ENCODE measurements at regions not wholly inside any gene's neighbourhood (a gene's known extent, or its start where the extent isn't known, plus 50 kb on each side); places are given as distances from the start of the nearest gene placed in this dataset.

DNA sequence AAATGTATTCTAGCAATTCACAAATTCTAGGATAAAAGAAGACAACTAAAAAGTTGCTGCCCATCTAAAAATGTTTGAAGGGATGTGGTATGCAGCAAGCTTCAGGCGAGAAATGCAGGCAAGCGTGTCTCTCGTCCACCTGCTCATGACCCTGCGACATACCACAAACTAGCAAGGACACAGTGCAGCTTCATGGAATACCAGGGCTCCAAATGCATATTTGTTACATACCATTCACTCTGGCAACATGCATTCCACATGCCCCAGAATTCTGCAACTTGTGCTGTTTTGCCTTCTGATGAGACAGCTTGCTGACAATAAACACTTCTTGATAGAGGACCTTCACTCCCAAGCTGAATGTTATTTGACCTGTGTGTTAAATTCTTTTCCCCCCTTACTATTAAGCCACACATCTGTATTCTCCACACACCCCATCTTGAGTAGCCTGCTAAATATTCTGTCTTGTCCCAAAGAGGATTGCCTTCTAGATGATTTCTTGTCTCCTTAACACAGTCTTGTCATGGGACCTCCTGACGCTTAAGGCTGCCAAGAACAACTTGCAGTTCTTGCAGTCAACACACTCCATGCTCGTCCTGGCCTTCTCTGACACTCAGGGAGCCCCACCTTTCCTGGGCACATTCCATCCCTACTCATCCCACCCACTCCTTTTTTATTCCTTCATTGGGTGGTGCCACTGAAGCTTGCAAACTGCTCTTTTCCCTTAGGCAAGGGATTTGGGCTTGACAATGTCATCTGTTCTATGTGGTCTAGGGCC lies 340.5 kb downstream of the PIK3R1 start:
- TF ChIP-seq, protein P1, sequence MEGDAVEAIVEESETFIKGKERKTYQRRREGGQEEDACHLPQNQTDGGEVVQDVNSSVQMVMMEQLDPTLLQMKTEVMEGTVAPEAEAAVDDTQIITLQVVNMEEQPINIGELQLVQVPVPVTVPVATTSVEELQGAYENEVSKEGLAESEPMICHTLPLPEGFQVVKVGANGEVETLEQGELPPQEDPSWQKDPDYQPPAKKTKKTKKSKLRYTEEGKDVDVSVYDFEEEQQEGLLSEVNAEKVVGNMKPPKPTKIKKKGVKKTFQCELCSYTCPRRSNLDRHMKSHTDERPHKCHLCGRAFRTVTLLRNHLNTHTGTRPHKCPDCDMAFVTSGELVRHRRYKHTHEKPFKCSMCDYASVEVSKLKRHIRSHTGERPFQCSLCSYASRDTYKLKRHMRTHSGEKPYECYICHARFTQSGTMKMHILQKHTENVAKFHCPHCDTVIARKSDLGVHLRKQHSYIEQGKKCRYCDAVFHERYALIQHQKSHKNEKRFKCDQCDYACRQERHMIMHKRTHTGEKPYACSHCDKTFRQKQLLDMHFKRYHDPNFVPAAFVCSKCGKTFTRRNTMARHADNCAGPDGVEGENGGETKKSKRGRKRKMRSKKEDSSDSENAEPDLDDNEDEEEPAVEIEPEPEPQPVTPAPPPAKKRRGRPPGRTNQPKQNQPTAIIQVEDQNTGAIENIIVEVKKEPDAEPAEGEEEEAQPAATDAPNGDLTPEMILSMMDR (IDR thresholded peaks at IDR 0.05; ENCODE audit: low read depth, low read length, poor library complexity, severe bottlenecking): no peak
- TF ChIP-seq EZH2phosphoT487 (IDR thresholded peaks at IDR 0.05; ENCODE audit: borderline replicate concordance, low read length): no peak

Measured in DOHH2 (cell line).